GM21786 (cell line): ENCODE measurements at regions not wholly inside any gene's neighbourhood (a gene's known extent, or its start where the extent isn't known, plus 50 kb on each side); places are given as distances from the start of the nearest gene placed in this dataset.

Source experiments
- ATAC-seq: cut with Tn5 transposase; IDR thresholded peaks from one replicate; pipeline ENCODE4 v1.9.1; 2021; ENCODE audit not compliant: unreplicated experiment

- no peak for ATAC-seq
These were observed 291.2 kb upstream of the MON1B start for GRCh38 chr16:76899767-76900166.

GRCh38 chr16:76900285-76901263 lies 290.4 kb upstream of the MON1B start:
- no peak for ATAC-seq

GRCh38 chr16:76906552-76906951 lies 284.4 kb upstream of the MON1B start:
- no peak for ATAC-seq

- ATAC-seq: no peak
These were observed 280.1 kb upstream of the MON1B start for GRCh38 chr16:76910931-76911330.

GRCh38 chr16:76913046-76913445 lies 277.9 kb upstream of the MON1B start:
- ATAC-seq: no peak

- ATAC-seq: no peak
These were observed 264.9 kb upstream of the MON1B start for GRCh38 chr16:76926042-76926441.

GRCh38 chr16:76926595-76926994 lies 264.4 kb upstream of the MON1B start:
- ATAC-seq: no peak

GRCh38 chr16:76931186-76931585 lies 259.8 kb upstream of the MON1B start:
- no peak for ATAC-seq

- ATAC-seq: no peak
These were observed 258.3 kb upstream of the MON1B start for GRCh38 chr16:76932541-76933211.

GRCh38 chr16:76940251-76940650 lies 250.7 kb upstream of the MON1B start:
- ATAC-seq: no peak

GRCh38 chr16:76941113-76941512 lies 249.9 kb upstream of the MON1B start:
- ATAC-seq: no peak

- no peak for ATAC-seq
These were observed 248.9 kb upstream of the MON1B start for GRCh38 chr16:76942089-76942488.

- ATAC-seq: no peak
These were observed 247.1 kb upstream of the MON1B start for GRCh38 chr16:76943921-76944320.

GRCh38 chr16:76946879-76947278 lies 244.1 kb upstream of the MON1B start:
- ATAC-seq: no peak

- ATAC-seq: no peak
These were observed 243.2 kb upstream of the MON1B start for GRCh38 chr16:76947749-76948148.

- ATAC-seq: no peak
These were observed 235.4 kb upstream of the MON1B start for GRCh38 chr16:76955629-76956028.

GRCh38 chr16:76956394-76956793 lies 234.6 kb upstream of the MON1B start:
- ATAC-seq: no peak

- no peak for ATAC-seq
These were observed 234.1 kb upstream of the MON1B start for GRCh38 chr16:76956841-76957240.

GRCh38 chr16:76959166-76959565 lies 231.8 kb upstream of the MON1B start:
- no peak for ATAC-seq

GRCh38 chr16:76963614-76964315 lies 227.2 kb upstream of the MON1B start:
- no peak for ATAC-seq

GRCh38 chr16:76964464-76965154 lies 226.4 kb upstream of the MON1B start:
- ATAC-seq: no peak
